ENCODE measurements at regions not wholly inside any gene's neighbourhood (a gene's known extent, or its start where the extent isn't known, plus 50 kb on each side); places are given as distances from the start of the nearest gene placed in this dataset.
"Not testable (repeated sequence)": the region's sequence is repeated elsewhere in the genome, so short reads cannot be mapped to it uniquely, and the experiment has no call there.

DNA sequence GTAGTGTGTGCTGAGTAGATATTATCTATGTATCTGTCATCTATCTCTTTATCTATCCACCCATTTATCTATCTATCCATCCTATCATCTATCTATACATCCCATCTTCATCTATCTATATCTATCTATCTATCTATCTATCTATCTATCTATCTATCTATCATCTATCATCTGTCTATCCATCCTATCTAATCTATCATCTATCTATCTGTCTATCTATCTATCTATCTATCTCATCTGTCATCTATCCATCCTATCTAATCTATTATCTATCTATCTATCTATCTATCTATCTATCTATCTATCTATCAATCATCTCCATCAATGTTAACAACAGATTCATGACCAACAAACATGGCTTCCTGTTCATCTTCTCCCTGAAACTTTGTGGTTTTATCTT, 90.5 kb upstream of the SLC24A3 start:
- DNase-seq = no peak

DNA sequence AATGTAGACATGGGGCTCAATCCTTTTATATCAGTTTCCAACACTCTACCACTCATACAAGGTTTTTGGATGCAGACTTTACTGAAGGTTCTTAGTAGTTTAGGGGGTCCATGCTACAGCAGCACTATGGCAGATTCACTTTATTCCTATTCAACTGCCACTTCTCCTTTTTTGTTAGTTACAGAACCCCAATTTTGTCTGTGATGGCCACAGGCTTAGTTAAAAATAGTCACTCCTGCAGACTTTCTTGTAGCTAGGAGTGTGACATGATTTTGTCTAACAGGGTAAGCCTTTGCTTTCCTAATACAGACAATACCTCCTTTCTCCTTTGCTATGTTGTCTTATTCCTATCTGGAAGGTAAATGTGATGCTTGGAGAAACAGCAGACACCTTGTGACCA, 90.0 kb upstream of the SLC24A3 start:
- DNase-seq = no peak

DNA sequence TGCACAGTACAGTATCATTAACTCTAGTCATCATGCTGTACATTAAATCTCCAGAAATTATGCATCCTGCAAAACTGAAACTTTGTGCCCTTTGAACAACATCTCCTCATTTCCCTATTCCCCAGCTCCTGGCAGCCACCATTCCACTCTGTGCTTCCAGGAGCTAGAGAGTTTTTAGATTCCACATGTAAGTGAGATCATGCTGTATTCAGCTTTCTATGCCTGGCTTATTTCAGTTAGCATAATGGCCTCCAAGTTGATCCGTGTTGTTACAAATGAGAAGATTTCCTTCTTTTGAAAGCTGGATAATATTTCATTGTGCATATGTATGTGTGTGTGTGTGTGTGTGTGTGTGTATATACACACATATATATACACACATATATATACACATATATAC, 86.9 kb upstream of the SLC24A3 start:
- no peak for DNase-seq

DNA sequence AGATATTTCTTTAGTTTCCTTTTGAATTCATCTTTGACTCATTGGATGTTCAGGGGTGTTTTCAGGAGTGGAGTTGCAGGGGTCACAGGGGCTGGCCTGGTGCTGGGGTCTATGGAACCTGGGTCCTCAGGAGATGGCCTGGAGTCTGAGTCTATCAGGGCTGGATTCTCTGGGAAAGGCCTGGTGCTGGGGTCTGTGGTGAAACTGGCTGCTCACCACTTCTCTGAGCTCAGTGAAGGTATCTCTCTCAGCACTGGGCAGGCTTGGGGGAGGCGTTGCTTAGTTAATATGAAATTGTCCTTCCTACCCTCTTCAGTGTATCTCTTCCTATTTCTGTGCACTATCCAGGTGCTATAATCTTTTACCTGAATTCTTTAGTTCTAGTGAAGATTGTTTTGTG, 83.1 kb upstream of the SLC24A3 start:
- DNase-seq = no peak

DNA sequence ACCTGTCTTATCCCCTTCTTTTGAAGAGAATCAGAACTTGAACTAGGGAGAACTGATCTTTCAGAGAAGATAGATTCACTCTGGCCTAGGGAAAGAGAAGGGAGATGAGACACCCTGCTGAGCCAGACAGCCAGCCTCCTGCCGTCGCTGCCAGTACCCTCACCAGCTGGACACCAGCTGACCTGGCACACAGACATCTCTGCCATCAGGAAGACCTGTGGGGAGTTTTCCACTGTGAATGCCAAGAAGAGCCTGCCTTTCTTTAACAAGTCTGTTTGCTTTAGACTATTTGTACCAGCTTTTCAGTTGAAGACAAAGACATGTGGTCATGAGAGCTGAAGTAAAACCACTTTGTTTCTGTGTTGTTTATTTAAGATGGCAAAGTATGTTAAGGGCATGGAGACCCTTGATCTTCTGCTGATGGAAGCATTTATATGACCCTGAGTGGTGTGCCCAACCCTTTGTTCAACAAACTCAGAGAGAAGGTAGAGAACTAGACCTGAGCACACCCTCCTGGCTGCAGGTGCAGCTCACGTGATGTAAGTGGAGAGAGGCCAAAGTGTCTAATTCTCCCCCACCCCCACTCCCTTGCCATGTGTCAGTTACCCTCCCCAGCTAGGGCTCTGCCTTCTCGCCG, 82.3 kb upstream of the SLC24A3 start:
- DNase-seq = no peak

DNA sequence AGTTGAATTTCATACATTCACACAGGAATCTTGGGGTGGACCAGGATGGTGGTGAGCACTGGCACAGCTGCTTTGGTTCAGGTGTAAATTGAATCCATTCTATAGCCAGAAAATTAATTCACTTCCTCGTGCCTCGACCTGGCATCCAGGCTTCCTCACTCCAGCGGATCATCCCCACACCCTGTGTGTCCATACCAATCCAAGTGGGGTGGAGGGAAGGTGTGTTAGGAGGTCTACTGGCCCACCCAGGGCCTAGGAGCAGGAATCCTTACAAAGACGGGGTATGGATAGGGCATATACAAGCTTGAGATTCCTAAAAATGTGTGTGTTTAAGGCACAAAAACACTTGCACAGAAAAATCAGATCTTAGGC, 81.8 kb upstream of the SLC24A3 start:
- no peak for DNase-seq

DNA sequence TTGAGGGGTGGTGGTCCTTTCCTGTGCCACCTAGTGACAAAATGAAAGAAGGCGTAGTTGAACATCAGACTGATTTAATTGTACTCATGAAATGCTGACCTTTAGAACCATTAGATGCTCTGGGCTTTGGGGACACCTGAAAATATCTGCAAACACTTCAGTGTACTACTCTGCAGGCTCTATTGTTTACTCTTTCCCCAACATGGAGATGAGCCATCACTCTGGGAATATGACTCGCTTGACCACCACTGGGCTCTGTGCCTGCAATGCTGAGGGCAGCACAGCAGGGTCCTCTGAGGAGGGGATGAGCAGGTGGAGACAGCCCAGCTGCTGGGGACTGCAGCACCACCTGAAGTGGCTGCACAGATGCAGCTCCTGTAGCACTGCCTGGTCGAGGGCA, 74.8 kb upstream of the SLC24A3 start:
- DNase-seq = no peak

DNA sequence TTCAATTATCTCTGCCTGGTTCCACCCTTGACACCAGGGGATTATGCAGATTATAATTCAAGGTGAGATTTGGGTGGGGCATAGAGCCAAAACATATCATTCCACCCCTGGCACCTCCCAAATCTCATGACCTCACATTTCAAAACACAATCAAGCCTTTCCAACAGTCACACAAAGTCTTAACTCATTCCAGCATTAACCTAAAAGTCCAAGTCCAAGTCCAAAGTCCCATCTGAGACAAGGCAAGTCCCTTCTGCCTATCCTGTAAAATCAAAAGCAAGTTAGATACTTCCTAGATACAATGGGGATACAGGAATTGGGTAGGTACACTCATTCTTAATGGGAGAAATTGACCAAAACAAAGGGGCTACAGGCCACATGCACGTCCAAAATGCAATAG, 73.7 kb upstream of the SLC24A3 start:
- DNase-seq = no peak

DNA sequence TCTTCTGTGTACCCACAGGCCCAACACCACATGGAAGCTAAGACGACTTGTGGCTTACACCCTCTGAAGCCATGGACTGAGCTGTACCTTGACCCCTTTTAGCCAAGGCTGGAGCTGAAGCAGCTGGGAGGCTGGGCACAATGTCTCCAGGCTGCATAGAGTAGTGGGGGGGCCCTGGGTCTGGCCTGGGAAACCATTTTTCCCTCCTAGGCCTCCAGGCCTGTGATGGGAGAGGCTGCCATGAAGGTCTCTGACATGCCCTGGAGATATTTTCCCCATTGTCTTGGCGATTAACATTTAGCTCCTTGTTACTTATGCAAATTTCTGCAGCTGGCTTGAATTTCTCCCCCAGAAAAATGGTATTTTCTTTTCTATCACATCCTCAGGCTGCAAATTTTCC, 72.9 kb upstream of the SLC24A3 start:
- DNase-seq = not testable (repeated sequence)

DNA sequence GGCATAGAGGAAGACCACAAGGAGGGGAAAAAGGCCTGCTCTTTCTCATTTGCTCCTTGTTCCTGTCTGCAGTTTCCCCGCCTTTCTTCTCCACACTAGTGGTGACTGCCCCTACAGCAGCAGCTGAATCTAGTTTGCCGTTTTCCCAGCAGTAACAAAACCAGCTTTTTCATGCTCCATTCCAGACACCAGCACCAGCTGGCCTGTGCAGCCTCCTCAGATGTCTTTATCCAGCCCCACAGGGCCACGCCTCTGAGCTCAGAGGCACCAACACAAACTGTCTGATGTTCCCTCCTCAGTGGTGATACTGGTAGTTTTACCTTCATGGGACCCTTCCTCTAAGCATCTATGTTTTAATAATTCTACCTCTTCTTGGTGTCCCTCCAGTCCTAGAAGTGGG, 70.4 kb upstream of the SLC24A3 start:
- DNase-seq = no peak

DNA sequence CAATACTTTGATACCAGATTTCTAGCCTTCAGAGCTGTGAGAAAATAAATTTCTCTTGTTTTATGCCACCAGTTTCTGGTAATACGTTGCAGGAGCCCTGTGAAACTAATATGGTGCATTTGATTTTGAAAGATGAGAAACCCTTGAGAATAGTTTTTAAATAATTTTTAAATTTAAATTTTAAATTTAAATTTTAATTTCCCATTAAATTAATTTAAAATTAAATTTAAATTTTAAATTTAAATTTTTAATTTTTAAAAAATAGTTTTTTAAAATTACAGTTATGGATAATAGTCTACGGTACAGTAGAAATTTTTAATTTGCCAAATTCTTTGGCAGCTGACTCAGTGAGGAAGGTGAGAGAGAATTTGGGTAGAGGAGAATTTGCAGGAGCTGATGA, 68.6 kb upstream of the SLC24A3 start:
- no peak for DNase-seq

DNA sequence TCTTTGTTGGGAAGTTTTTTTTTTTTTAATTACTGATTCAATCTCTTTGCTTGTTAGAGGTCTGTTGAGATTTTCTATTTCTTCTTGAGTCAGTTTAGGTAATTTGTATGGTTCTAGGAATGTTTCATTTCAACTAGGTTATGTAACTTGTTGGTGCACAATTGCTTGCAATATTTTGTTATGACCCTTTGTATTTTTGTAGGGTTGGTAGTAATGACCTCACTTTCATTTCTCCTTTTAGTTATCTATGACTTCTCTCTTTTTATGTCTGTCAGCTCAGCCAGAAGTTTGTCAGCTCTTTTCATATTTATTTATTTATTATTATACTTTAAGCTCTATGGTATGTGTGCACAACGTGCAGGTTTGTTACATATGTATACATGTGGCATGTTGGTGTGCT, 51.1 kb upstream of the SLC24A3 start:
- DNase-seq = no peak

All from midbrain (tissue), 1 donor.